WTC11 (cell line): ENCODE measurements at regions not wholly inside any gene's neighbourhood (a gene's known extent, or its start where the extent isn't known, plus 50 kb on each side); places are given as distances from the start of the nearest gene placed in this dataset.

Experiments used
- CREB1 ChIP-seq: sonication (generic); formaldehyde crosslinking; IDR thresholded peaks from 2 replicates; pipeline ENCODE4 v1.8.0; 2023; ENCODE audit warnings: mild to moderate bottlenecking, missing genetic modification reagents
- ESRRA ChIP-seq: sonication (generic); formaldehyde crosslinking; IDR thresholded peaks from 2 replicates; pipeline ENCODE4 v1.8.1; 2022; ENCODE audit warnings: mild to moderate bottlenecking, missing genetic modification reagents, borderline replicate concordance
- ETV6 ChIP-seq: sonication (generic); formaldehyde crosslinking; IDR thresholded peaks from 2 replicates; pipeline ENCODE4 v1.8.1; 2022; ENCODE audit warnings: mild to moderate bottlenecking, missing genetic modification reagents
- TCF7 ChIP-seq: sonication (generic); formaldehyde crosslinking; IDR thresholded peaks from 2 replicates; pipeline ENCODE4 v1.8.0; 2022; ENCODE audit warnings: mild to moderate bottlenecking, low read depth, missing genetic modification reagents, moderate library complexity
- ZNF121 ChIP-seq: sonication (generic); formaldehyde crosslinking; IDR thresholded peaks from 2 replicates; pipeline ENCODE4 v1.8.0; 2023; ENCODE audit warnings: missing genetic modification reagents
- TF ChIP-seq, protein P1 (sequence below): sonication (generic); formaldehyde crosslinking; IDR thresholded peaks from 2 replicates; pipeline ENCODE4 v1.8.1; 2022; ENCODE audit warnings: missing genetic modification reagents, borderline replicate concordance
- TF ChIP-seq, protein P2 (sequence below): fragments of 200-600 bp; IDR thresholded peaks from 2 replicates; pipeline ENCODE4 v1.8.0; 2022; ENCODE audit warnings: antibody characterized with exemption
- TF ChIP-seq, protein P3 (sequence below): sonication (generic); formaldehyde crosslinking; IDR thresholded peaks from 2 replicates; pipeline ENCODE4 v1.8.1; 2023; ENCODE audit warnings: mild to moderate bottlenecking, missing genetic modification reagents, moderate library complexity
- TF ChIP-seq, protein P4 (sequence below): sonication (generic); formaldehyde crosslinking; IDR thresholded peaks from 2 replicates; pipeline ENCODE4 v1.8.0; 2023; ENCODE audit warnings: missing genetic modification reagents
- TF ChIP-seq, protein P5 (sequence below): sonication (generic); formaldehyde crosslinking; IDR thresholded peaks from 2 replicates; pipeline ENCODE4 v1.8.1; 2023; ENCODE audit warnings: mild to moderate bottlenecking, missing genetic modification reagents
- TF ChIP-seq, protein P6 (sequence below): sonication (generic); formaldehyde crosslinking; IDR thresholded peaks from 2 replicates; pipeline ENCODE4 v1.8.0; 2022; ENCODE audit warnings: mild to moderate bottlenecking, missing genetic modification reagents

DNA sequence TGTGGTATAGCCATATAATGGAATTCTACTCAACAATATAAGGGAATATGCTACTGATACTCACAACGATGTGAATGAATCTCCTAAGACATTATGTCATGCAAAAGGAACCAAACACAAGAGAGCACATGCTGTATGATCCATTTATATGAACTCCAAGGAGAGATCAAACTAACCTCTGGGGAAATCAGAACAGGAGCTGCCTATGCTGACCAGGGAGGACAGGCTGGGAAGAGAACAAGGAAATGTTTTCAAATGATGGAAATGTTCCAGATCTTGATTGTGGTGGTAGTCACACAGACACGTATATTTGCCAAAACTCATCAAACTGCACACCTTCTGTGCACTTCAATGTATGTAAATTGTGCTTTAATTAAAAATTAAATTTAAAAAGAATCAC is 175.3 kb downstream of the BCOR start:
- TF ChIP-seq, protein P1, sequence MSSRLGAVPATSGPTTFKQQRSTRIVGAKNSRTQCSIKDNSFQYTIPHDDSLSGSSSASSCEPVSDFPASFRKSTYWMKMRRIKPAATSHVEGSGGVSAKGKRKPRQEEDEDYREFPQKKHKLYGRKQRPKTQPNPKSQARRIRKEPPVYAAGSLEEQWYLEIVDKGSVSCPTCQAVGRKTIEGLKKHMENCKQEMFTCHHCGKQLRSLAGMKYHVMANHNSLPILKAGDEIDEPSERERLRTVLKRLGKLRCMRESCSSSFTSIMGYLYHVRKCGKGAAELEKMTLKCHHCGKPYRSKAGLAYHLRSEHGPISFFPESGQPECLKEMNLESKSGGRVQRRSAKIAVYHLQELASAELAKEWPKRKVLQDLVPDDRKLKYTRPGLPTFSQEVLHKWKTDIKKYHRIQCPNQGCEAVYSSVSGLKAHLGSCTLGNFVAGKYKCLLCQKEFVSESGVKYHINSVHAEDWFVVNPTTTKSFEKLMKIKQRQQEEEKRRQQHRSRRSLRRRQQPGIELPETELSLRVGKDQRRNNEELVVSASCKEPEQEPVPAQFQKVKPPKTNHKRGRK (CRISPR knock-in tag), result no peak
- no peak for TF ChIP-seq ETV6
- TF ChIP-seq, protein P2, sequence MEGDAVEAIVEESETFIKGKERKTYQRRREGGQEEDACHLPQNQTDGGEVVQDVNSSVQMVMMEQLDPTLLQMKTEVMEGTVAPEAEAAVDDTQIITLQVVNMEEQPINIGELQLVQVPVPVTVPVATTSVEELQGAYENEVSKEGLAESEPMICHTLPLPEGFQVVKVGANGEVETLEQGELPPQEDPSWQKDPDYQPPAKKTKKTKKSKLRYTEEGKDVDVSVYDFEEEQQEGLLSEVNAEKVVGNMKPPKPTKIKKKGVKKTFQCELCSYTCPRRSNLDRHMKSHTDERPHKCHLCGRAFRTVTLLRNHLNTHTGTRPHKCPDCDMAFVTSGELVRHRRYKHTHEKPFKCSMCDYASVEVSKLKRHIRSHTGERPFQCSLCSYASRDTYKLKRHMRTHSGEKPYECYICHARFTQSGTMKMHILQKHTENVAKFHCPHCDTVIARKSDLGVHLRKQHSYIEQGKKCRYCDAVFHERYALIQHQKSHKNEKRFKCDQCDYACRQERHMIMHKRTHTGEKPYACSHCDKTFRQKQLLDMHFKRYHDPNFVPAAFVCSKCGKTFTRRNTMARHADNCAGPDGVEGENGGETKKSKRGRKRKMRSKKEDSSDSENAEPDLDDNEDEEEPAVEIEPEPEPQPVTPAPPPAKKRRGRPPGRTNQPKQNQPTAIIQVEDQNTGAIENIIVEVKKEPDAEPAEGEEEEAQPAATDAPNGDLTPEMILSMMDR, result no peak
- TF ChIP-seq, protein P3, sequence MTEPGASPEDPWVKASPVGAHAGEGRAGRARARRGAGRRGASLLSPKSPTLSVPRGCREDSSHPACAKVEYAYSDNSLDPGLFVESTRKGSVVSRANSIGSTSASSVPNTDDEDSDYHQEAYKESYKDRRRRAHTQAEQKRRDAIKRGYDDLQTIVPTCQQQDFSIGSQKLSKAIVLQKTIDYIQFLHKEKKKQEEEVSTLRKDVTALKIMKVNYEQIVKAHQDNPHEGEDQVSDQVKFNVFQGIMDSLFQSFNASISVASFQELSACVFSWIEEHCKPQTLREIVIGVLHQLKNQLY (CRISPR knock-in tag), result no peak
- TF ChIP-seq, protein P4, sequence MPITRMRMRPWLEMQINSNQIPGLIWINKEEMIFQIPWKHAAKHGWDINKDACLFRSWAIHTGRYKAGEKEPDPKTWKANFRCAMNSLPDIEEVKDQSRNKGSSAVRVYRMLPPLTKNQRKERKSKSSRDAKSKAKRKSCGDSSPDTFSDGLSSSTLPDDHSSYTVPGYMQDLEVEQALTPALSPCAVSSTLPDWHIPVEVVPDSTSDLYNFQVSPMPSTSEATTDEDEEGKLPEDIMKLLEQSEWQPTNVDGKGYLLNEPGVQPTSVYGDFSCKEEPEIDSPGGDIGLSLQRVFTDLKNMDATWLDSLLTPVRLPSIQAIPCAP (CRISPR knock-in tag), result no peak
- no peak for TF ChIP-seq TCF7 (CRISPR knock-in tag)
- no peak for TF ChIP-seq ESRRA (CRISPR knock-in tag)
- TF ChIP-seq, protein P5, sequence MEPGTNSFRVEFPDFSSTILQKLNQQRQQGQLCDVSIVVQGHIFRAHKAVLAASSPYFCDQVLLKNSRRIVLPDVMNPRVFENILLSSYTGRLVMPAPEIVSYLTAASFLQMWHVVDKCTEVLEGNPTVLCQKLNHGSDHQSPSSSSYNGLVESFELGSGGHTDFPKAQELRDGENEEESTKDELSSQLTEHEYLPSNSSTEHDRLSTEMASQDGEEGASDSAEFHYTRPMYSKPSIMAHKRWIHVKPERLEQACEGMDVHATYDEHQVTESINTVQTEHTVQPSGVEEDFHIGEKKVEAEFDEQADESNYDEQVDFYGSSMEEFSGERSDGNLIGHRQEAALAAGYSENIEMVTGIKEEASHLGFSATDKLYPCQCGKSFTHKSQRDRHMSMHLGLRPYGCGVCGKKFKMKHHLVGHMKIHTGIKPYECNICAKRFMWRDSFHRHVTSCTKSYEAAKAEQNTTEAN (CRISPR knock-in tag), result no peak
- no peak for TF ChIP-seq ZNF121 (CRISPR knock-in tag)
- TF ChIP-seq, protein P6, sequence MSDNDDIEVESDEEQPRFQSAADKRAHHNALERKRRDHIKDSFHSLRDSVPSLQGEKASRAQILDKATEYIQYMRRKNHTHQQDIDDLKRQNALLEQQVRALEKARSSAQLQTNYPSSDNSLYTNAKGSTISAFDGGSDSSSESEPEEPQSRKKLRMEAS (CRISPR knock-in tag), result no peak
- TF ChIP-seq CREB1 (CRISPR knock-in tag), result no peak
